Neural progenitor cell (in vitro differentiated cells): ENCODE measurements at regions not wholly inside any gene's neighbourhood (a gene's known extent, or its start where the extent isn't known, plus 50 kb on each side); places are given as distances from the start of the nearest gene placed in this dataset.

Source experiments
- EZH2 ChIP-seq: fragments of 200-600 bp; sonication (generic); IDR thresholded peaks from 2 replicates; pipeline ENCODE4 v1.6.1; 2017; ENCODE audit warnings: antibody characterized with exemption, mild to moderate bottlenecking, moderate library complexity
- TF ChIP-seq, protein P1 (sequence below): fragments of 200-600 bp; sonication (generic); IDR thresholded peaks from 2 replicates; pipeline ENCODE4 v1.5.1; 2017; ENCODE audit warnings: antibody characterized with exemption, mild to moderate bottlenecking

- TF ChIP-seq, protein P1, sequence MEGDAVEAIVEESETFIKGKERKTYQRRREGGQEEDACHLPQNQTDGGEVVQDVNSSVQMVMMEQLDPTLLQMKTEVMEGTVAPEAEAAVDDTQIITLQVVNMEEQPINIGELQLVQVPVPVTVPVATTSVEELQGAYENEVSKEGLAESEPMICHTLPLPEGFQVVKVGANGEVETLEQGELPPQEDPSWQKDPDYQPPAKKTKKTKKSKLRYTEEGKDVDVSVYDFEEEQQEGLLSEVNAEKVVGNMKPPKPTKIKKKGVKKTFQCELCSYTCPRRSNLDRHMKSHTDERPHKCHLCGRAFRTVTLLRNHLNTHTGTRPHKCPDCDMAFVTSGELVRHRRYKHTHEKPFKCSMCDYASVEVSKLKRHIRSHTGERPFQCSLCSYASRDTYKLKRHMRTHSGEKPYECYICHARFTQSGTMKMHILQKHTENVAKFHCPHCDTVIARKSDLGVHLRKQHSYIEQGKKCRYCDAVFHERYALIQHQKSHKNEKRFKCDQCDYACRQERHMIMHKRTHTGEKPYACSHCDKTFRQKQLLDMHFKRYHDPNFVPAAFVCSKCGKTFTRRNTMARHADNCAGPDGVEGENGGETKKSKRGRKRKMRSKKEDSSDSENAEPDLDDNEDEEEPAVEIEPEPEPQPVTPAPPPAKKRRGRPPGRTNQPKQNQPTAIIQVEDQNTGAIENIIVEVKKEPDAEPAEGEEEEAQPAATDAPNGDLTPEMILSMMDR = no peak
- no peak for TF ChIP-seq EZH2
Measured at GRCh38 chr12:90801776-90802175, 153.2 kb downstream of the CCER1 start.
